CD4-positive, alpha-beta T cell (primary cell): ENCODE measurements at regions not wholly inside any gene's neighbourhood (a gene's known extent, or its start where the extent isn't known, plus 50 kb on each side); places are given as distances from the start of the nearest gene placed in this dataset.

ENCODE experiments used
- ATAC-seq: fragments of 200-7000 bp; cut with Tn5 transposase; one replicate; pipeline ENCODE4 v1.10.0; 2022; ENCODE audit warnings: mild to moderate bottlenecking; ENCODE audit not compliant: poor library complexity
- CTCF ChIA-PET: fragments of 350-600 bp; sonication (Branson Sonifier 250); formaldehyde crosslinking; loops from one replicate; lab custom pipeline; 2021; ENCODE audit warnings: antibody characterized with exemption, inconsistent platforms; lab: Charles Lee
- POLR2A ChIA-PET: fragments of 350-600 bp; sonication (Branson Sonifier 250); formaldehyde crosslinking; loops from one replicate; lab custom pipeline; 2021; ENCODE audit warnings: antibody characterized with exemption, inconsistent platforms; lab: Charles Lee
- DNase-seq, 14 experiments: peaks; one replicate each; pipeline ENCODE4 v3.0.0-alpha.2; 2013 to 2020; ENCODE audit warnings: mixed read lengths in 2 of 14
- H3K27ac ChIP-seq, 2 donors: one replicate each; pipeline versions ENCODE4 v1.5.1 to v1.7.0; 2013; ENCODE audit warnings: low read length in 2 of 2, low read depth in 1 of 2, mild to moderate bottlenecking in 1 of 2
- H3K27me3 ChIP-seq, 2 experiments: 1 replicate in 1 of 2; 2 replicates in 1 of 2; pipeline versions ENCODE4 v1.6.1 to v1.7.0; 2013; ENCODE audit warnings: low read length in 2 of 2, control low read depth in 1 of 2, mild to moderate bottlenecking in 1 of 2, moderate library complexity in 1 of 2; ENCODE audit not compliant: insufficient read depth in 2 of 2, control insufficient read depth in 1 of 2
- H3K36me3 ChIP-seq: one replicate; pipeline ENCODE4 v1.6.1; 2013; ENCODE audit warnings: low read length, control low read depth; ENCODE audit not compliant: insufficient read depth
- H3K4me1 ChIP-seq: one replicate; pipeline ENCODE4 v1.6.1; 2013; ENCODE audit warnings: low read length, control low read depth; ENCODE audit not compliant: insufficient read depth
- H3K4me3 ChIP-seq: one replicate; pipeline ENCODE4 v1.5.1; 2013; ENCODE audit warnings: mild to moderate bottlenecking, low read length, moderate library complexity
- H3K9me3 ChIP-seq, 2 experiments: 1 replicate in 1 of 2; 2 replicates in 1 of 2; pipeline versions ENCODE4 v1.6.1 to v1.7.0; 2013; ENCODE audit warnings: low read length in 2 of 2, mild to moderate bottlenecking in 2 of 2, control low read depth in 1 of 2, moderate library complexity in 1 of 2; ENCODE audit not compliant: control insufficient read depth in 1 of 2, insufficient read depth in 1 of 2
- H3K27ac Mint-ChIP-seq: one replicate; pipeline ENCODE4 v1.8.0; 2020; ENCODE audit warnings: mixed read lengths
- H3K27me3 Mint-ChIP-seq: one replicate; pipeline ENCODE4 v1.8.0; 2021; ENCODE audit warnings: mixed read lengths
- H3K36me3 Mint-ChIP-seq: one replicate; pipeline ENCODE4 v1.8.0; 2021; ENCODE audit warnings: low read depth, mixed read lengths
- H3K4me1 Mint-ChIP-seq: one replicate; pipeline ENCODE4 v1.8.0; 2021; ENCODE audit warnings: low read depth, mixed read lengths
- H3K4me3 Mint-ChIP-seq: one replicate; pipeline ENCODE4 v1.8.0; 2020; ENCODE audit warnings: mild to moderate bottlenecking, mixed read lengths
- H3K9me3 Mint-ChIP-seq: one replicate; pipeline ENCODE4 v1.8.0; 2020; ENCODE audit warnings: mixed read lengths
- CTCF ChIP-seq: fragments of 200-600 bp; IDR thresholded peaks from one replicate; pipeline ENCODE4 v1.8.0; 2022; ENCODE audit warnings: antibody characterized with exemption, mild to moderate bottlenecking
- intact Hi-C, 2 experiments: fragments of 100-400 bp; cut with DNase I in 1 of 2; cut with micrococcal nuclease in 1 of 2; formaldehyde crosslinking; loops; one replicate each; pipeline versions ENCODE4 v1.15.1 to v1.9.0; 2023 to 2025; cut with DNase I, micrococcal nuclease

GRCh38 chr6:50145125-50145524, 95.4 kb upstream of the DEFB112 start:
- Mint-ChIP-seq H3K4me1 (no peaks in the 10 kb centered on the region), H3K4me3 (no peak overlapping the region), H3K36me3 (no peaks in the 10 kb centered on the region), H3K27ac (no peak overlapping the region), H3K27me3 (no peaks in the 10 kb centered on the region), H3K9me3 (no peaks in the 10 kb centered on the region)
- Histone ChIP-seq H3K27me3 (no peaks in the 10 kb centered on the region), H3K27ac (no peak overlapping the region), H3K4me1 (no peaks in the 10 kb centered on the region), H3K4me3 (no peak overlapping the region), H3K9me3 (no peaks in the 10 kb centered on the region), H3K36me3 (no peaks in the 10 kb centered on the region)
- TF ChIP-seq CTCF = no peak
- CTCF ChIA-PET = no interaction called here
- POLR2A ChIA-PET = no interaction called here
- ATAC-seq (no peak), DNase-seq (no peak)
- intact Hi-C loops = no loop called here

GRCh38 chr6:50147371-50147770, 97.6 kb upstream of the DEFB112 start:
- Histone ChIP-seq H3K27me3 (no peaks in the 10 kb centered on the region), H3K36me3 (no peaks in the 10 kb centered on the region), H3K27ac (no peak overlapping the region), H3K9me3 (no peaks in the 10 kb centered on the region), H3K4me3 (no peak overlapping the region), H3K4me1 (no peaks in the 10 kb centered on the region)
- ATAC-seq (no peak), DNase-seq (no peak)
- Mint-ChIP-seq H3K27ac (no peak overlapping the region), H3K4me1 (no peaks in the 10 kb centered on the region), H3K27me3 (no peaks in the 10 kb centered on the region), H3K36me3 (no peaks in the 10 kb centered on the region), H3K4me3 (no peak overlapping the region), H3K9me3 (no peaks in the 10 kb centered on the region)
- intact Hi-C loops = no loop called here
- POLR2A ChIA-PET = no interaction called here
- TF ChIP-seq CTCF = no peak
- CTCF ChIA-PET = no interaction called here

- Histone ChIP-seq H3K27me3 (no peaks in the 10 kb centered on the region), H3K9me3 (no peaks in the 10 kb centered on the region), H3K4me1 (no peaks in the 10 kb centered on the region), H3K27ac (no peak overlapping the region), H3K4me3 (no peak overlapping the region), H3K36me3 (no peaks in the 10 kb centered on the region)
- POLR2A ChIA-PET = no interaction called here
- no peak for DNase-seq
- Mint-ChIP-seq H3K4me1 (no peaks in the 10 kb centered on the region), H3K27me3 (no peaks in the 10 kb centered on the region), H3K4me3 (no peak overlapping the region), H3K27ac (no peak overlapping the region), H3K36me3 (no peaks in the 10 kb centered on the region), H3K9me3 (peaks cover 13% of the 10 kb centered on the region)
- no peak for ATAC-seq
- CTCF ChIA-PET = no interaction called here
- no peak for TF ChIP-seq CTCF
- intact Hi-C loops = no loop called here
Measured at GRCh38 chr6:50180646-50181045, 130.9 kb upstream of the DEFB112 start.
